Neural cell (in vitro differentiated cells): ENCODE measurements at regions not wholly inside any gene's neighbourhood (a gene's known extent, or its start where the extent isn't known, plus 50 kb on each side); places are given as distances from the start of the nearest gene placed in this dataset.

Experiments
- H2AFZ ChIP-seq: fragments of 200-600, 300-800 bp; sonication (generic), shearing (Covaris generic); 2 replicates; pipeline ENCODE4 v1.6.0; 2014; ENCODE audit warnings: low read depth, mild to moderate bottlenecking, antibody characterized with exemption, low read length, moderate library complexity
- H3F3A ChIP-seq: fragments of 200-600 bp; shearing (Covaris generic); 2 replicates; pipeline ENCODE4 v1.6.1; 2016; ENCODE audit warnings: mild to moderate bottlenecking, moderate library complexity, mixed read lengths, antibody characterized with exemption, low read length; ENCODE audit not compliant: insufficient read depth, poor library complexity, severe bottlenecking
- H3K27ac ChIP-seq: fragments of 200-600, 300-800 bp; sonication (generic), shearing (Covaris generic); 2 replicates; pipeline ENCODE4 v1.5.1; 2014; ENCODE audit warnings: mild to moderate bottlenecking, low read length, moderate library complexity
- H3K27me3 ChIP-seq: fragments of 300-800, 200-600 bp; sonication (generic), shearing (Covaris generic); 2 replicates; pipeline ENCODE4 v1.6.0; 2014; ENCODE audit warnings: mild to moderate bottlenecking, low read depth, low read length, moderate library complexity; ENCODE audit not compliant: insufficient read depth
- H3K36me3 ChIP-seq: fragments of 300-800, 200-600 bp; sonication (generic), shearing (Covaris generic); 2 replicates; pipeline ENCODE4 v1.5.1; 2014; ENCODE audit warnings: mild to moderate bottlenecking, antibody characterized with exemption, low read length, moderate library complexity; ENCODE audit not compliant: insufficient read depth
- H3K4me2 ChIP-seq: fragments of 300-800, 200-600 bp; sonication (generic), shearing (Covaris generic); 2 replicates; pipeline ENCODE4 v1.6.0; 2014; ENCODE audit warnings: mild to moderate bottlenecking, low read length
- H3K4me3 ChIP-seq: fragments of 300-800, 200-600 bp; sonication (generic), shearing (Covaris generic); 2 replicates; pipeline ENCODE4 v1.5.1; 2014; ENCODE audit warnings: mild to moderate bottlenecking, low read length, moderate library complexity
- H3K79me2 ChIP-seq: fragments of 200-600 bp; shearing (Covaris generic); replicated peaks from 2 replicates; pipeline ENCODE4 v1.6.0; 2014; ENCODE audit warnings: mild to moderate bottlenecking, low read length, moderate library complexity; ENCODE audit not compliant: insufficient read depth
- H3K9ac ChIP-seq: fragments of 300-800, 200-600 bp; sonication (generic), shearing (Covaris generic); 2 replicates; pipeline ENCODE4 v1.6.1; 2016; ENCODE audit warnings: mild to moderate bottlenecking, low read length, mixed read lengths
- H3K9me2 ChIP-seq: fragments of 200-600 bp; shearing (Covaris generic); 2 replicates; pipeline ENCODE4 v1.6.1; 2016; ENCODE audit warnings: mild to moderate bottlenecking, low read length, mixed read lengths; ENCODE audit not compliant: insufficient read depth
- H3K9me3 ChIP-seq: fragments of 200-600, 300-800 bp; sonication (generic), shearing (Covaris generic); 2 replicates; pipeline ENCODE4 v1.6.1; 2016; ENCODE audit warnings: mild to moderate bottlenecking, mixed run types, low read length, moderate library complexity, mixed read lengths
- H4K20me1 ChIP-seq: fragments of 200-600 bp; shearing (Covaris generic); 2 replicates; pipeline ENCODE4 v1.6.1; 2016; ENCODE audit warnings: mild to moderate bottlenecking, mixed run types; ENCODE audit not compliant: insufficient read depth
- CTCF ChIP-seq: fragments of 450-650 bp; IDR thresholded peaks from 2 replicates; pipeline ENCODE4 v1.5.1; 2014; ENCODE audit warnings: antibody characterized with exemption, mild to moderate bottlenecking, moderate library complexity; ENCODE audit not compliant: poor library complexity, severe bottlenecking
- EP300 ChIP-seq: fragments of 450-650 bp; conservative IDR thresholded peaks from 2 replicates; pipeline ENCODE4 v1.6.1; 2014; ENCODE audit warnings: antibody characterized with exemption, mild to moderate bottlenecking, moderate library complexity; ENCODE audit not compliant: poor library complexity, severe bottlenecking
- EZH2 ChIP-seq: fragments of 200-600, 300-800 bp; shearing (Covaris generic), sonication (generic); IDR thresholded peaks from 2 replicates; pipeline ENCODE4 v1.6.1; 2014; ENCODE audit warnings: antibody characterized with exemption, low read length, borderline replicate concordance, mild to moderate bottlenecking; ENCODE audit not compliant: insufficient read depth, poor library complexity, severe bottlenecking
- MXI1 ChIP-seq: fragments of 450-650 bp; conservative IDR thresholded peaks from 2 replicates; pipeline ENCODE4 v1.6.1; 2014; ENCODE audit warnings: antibody characterized with exemption, mild to moderate bottlenecking; ENCODE audit not compliant: poor library complexity, severe bottlenecking
- POLR2AphosphoS5 ChIP-seq: IDR thresholded peaks from 2 replicates; pipeline ENCODE4 v1.6.1; 2012
- RAD21 ChIP-seq: fragments of 450-650 bp; conservative IDR thresholded peaks from 2 replicates; pipeline ENCODE4 v1.6.1; 2014; ENCODE audit warnings: antibody characterized with exemption, mild to moderate bottlenecking, moderate library complexity
- REST ChIP-seq: IDR thresholded peaks from 2 replicates; pipeline ENCODE4 v1.6.1; 2012; ENCODE audit warnings: borderline replicate concordance
- SMC3 ChIP-seq: fragments of 450-650 bp; conservative IDR thresholded peaks from 2 replicates; pipeline ENCODE4 v1.6.1; 2014; ENCODE audit warnings: antibody characterized with exemption, mild to moderate bottlenecking, moderate library complexity; ENCODE audit not compliant: poor library complexity
- TAF1 ChIP-seq: IDR thresholded peaks from 2 replicates; pipeline ENCODE4 v1.6.1; 2012; ENCODE audit warnings: low read depth

- H3K4me3 ChIP-seq = no peak overlapping the region
- no peaks in the 10 kb centered on the region for H3K79me2 ChIP-seq
- H2AFZ ChIP-seq = no peak overlapping the region
- H3K4me2 ChIP-seq = no peak overlapping the region
- no peak overlapping the region for H3K27ac ChIP-seq
- no peaks in the 10 kb centered on the region for H3K27me3 ChIP-seq
- H3K9me3 ChIP-seq = no peaks in the 10 kb centered on the region
- no peaks in the 10 kb centered on the region for H3F3A ChIP-seq
- H4K20me1 ChIP-seq = no peaks in the 10 kb centered on the region
- TF ChIP-seq EP300 = no peak
- TF ChIP-seq MXI1 = no peak
- TF ChIP-seq REST = no peak
- TF ChIP-seq POLR2AphosphoS5 = no peak
- TF ChIP-seq CTCF = no peak
- TF ChIP-seq TAF1 = no peak
- TF ChIP-seq EZH2 = no peak
- no peaks in the 10 kb centered on the region for H3K9me2 ChIP-seq
- no peak overlapping the region for H3K9ac ChIP-seq
- H3K36me3 ChIP-seq = no peaks in the 10 kb centered on the region
Measured at GRCh38 chr13:84980571-84980970, 818.6 kb downstream of the SLITRK6 start.

GRCh38 chr13:84978851-84979250 lies 820.4 kb downstream of the SLITRK6 start:
- Histone ChIP-seq H3K9me3 (no peaks in the 10 kb centered on the region), H3F3A (no peaks in the 10 kb centered on the region), H3K9ac (no peak overlapping the region), H3K27ac (peak overlapping the region; percentile 70), H3K9me2 (no peaks in the 10 kb centered on the region), H4K20me1 (no peaks in the 10 kb centered on the region), H3K79me2 (no peaks in the 10 kb centered on the region), H3K36me3 (no peaks in the 10 kb centered on the region), H3K4me2 (no peak overlapping the region), H2AFZ (no peak overlapping the region), H3K27me3 (no peaks in the 10 kb centered on the region), H3K4me3 (no peak overlapping the region)
- TF ChIP-seq REST = no peak
- TF ChIP-seq TAF1 = no peak
- no peak for TF ChIP-seq POLR2AphosphoS5
- TF ChIP-seq RAD21 = no peak
- TF ChIP-seq SMC3 = no peak
- TF ChIP-seq EP300 = no peak
- no peak for TF ChIP-seq EZH2
- no peak for TF ChIP-seq MXI1
- TF ChIP-seq CTCF = no peak
